ENCODE measurements at regions not wholly inside any gene's neighbourhood (a gene's known extent, or its start where the extent isn't known, plus 50 kb on each side); places are given as distances from the start of the nearest gene placed in this dataset.

DNA sequence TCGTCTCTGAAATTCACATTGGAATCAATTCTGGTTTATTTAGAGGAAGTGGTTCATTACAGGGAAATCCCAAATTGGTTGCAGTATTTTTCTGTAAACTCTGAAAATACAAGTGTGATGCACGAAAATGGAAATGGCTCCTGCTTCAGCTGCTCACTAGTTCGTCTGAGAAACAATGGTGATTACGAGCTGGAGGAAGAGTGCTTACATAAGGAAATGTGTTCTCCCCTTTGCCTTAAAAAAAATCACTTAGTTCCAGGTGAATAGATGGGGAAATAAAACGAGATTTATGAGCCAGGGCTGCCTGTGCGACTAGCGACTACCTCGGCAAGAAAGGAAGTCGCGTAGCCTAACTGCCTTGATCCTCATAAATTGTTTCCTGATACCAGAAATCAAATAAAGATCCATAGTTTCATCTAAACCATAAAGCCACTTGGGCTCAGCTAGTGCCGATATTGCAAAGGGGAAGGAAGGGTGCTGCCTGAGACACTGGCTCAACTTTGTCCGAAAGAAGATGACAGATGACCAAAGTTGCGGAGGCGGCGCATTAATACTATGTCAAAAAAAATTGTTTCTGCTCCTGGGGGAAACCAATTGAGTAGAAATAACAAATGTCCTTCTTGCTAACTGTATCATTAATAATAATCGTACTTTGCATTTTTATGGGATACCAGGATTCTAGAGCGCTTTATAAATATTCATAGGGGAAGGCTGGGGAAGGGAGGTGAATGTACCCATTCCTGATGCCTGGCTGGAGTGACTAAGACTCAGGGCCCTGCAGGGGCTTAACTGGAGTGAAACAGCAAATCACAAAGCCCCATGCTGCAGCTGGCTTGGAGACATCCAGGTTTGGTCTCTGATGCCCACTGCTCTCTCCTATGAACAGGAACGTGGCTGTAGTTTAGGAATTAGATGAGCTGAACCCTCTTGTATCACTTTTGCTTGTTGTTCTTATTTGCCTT lies 185.7 kb downstream of the BLID start:
- Histone ChIP-seq H3K27me3 (no peaks in the 10 kb centered on the region), H3K9me3 (no peaks in the 10 kb centered on the region), H3K4me1 (peaks cover 30% of the 10 kb centered on the region), H3K36me3 (ENCODE audit: low read depth, missing control alignments) (no peaks in the 10 kb centered on the region), H3K27ac (peak overlapping the region; percentile 0 to 32), H3K4me3 (peak overlapping the region in 1 of 2 donors; percentile 29)
- 17 to 25% methylated on average over 18 of the region's 18 CpGs for WGBS, 2 donors
- intact Hi-C loops (cut with DNase I; ENCODE audit: low total_unique reads) = no loop called here
- TF ChIP-seq, protein P1, sequence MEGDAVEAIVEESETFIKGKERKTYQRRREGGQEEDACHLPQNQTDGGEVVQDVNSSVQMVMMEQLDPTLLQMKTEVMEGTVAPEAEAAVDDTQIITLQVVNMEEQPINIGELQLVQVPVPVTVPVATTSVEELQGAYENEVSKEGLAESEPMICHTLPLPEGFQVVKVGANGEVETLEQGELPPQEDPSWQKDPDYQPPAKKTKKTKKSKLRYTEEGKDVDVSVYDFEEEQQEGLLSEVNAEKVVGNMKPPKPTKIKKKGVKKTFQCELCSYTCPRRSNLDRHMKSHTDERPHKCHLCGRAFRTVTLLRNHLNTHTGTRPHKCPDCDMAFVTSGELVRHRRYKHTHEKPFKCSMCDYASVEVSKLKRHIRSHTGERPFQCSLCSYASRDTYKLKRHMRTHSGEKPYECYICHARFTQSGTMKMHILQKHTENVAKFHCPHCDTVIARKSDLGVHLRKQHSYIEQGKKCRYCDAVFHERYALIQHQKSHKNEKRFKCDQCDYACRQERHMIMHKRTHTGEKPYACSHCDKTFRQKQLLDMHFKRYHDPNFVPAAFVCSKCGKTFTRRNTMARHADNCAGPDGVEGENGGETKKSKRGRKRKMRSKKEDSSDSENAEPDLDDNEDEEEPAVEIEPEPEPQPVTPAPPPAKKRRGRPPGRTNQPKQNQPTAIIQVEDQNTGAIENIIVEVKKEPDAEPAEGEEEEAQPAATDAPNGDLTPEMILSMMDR (IDR thresholded peaks at IDR 0.05) = no peak
- no peak for TF ChIP-seq POLR2A (IDR thresholded peaks at IDR 0.05)
- no peak for DNase-seq

- DNase-seq = peak; percentile 48
- Histone ChIP-seq H3K4me1 (peaks cover 30% of the 10 kb centered on the region), H3K4me3 (peak overlapping the region in 1 of 2 donors; percentile 29), H3K27me3 (no peaks in the 10 kb centered on the region), H3K9me3 (no peaks in the 10 kb centered on the region), H3K36me3 (ENCODE audit: low read depth, missing control alignments) (no peaks in the 10 kb centered on the region), H3K27ac (peak overlapping the region; percentile 0 to 32)
- TF ChIP-seq POLR2A (IDR thresholded peaks at IDR 0.05) = no peak
- TF ChIP-seq, protein P1 (IDR thresholded peaks at IDR 0.05) = no peak
- intact Hi-C loops (cut with DNase I; ENCODE audit: low total_unique reads) = no loop called here
- 3% methylated on average over 11 of the region's 11 CpGs for WGBS, 2 donors
Observed at GRCh38 chr11:121929581-121929980, 186.4 kb downstream of the BLID start.

DNA sequence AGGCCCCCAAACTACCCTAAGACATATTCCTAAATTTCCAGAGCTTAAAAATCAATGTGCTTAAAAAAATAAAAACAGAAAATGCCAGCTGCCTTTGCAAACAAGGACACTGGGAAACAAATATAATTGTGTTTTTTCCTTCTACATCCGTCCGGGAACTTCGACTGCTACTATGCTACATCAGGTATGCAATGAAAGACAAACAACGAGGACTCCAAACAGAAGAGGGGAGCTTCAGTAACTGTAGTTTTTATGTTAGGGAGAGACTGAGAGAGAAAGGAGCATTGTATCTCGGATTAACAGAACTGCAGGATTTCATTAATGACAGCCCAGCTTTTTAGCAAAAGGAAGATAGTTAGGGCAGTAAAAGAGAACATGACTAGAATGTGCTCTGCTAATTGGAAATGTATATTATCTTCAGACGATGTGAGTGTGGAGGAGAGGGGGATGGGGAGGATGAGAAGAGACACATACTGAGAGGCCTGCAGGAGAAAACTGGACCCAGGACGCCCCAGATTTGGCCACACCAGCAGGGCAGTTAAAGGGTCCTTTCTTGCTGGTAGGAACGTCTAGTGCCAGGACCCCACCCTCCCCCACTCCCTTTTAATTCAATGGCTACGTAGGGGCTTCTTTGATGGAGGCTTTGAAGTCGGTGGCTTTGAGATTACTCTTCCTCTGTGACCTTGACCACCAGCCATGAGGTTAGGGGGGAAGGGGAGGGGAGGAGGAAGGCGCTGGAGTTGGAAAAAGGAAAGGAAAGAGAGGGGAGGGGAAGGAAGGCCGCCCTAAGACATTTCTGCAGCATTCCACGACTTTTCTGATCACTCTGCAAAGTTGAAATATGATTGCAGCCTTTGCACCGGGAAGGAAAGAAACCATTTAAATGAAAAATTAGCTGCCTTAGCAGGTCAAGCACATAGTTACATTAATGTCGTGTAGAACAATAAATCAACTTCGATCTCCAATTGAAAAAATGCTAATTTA lies 187.1 kb downstream of the BLID start:
- Histone ChIP-seq H3K4me3 (peak overlapping the region in 1 of 2 donors; percentile 29), H3K27me3 (no peaks in the 10 kb centered on the region), H3K9me3 (no peaks in the 10 kb centered on the region), H3K36me3 (ENCODE audit: low read depth, missing control alignments) (no peaks in the 10 kb centered on the region), H3K4me1 (peaks cover 30% of the 10 kb centered on the region), H3K27ac (peak overlapping the region; percentile 0 to 32)
- WGBS, 2 donors = 14 to 16% methylated on average over 16 of the region's 16 CpGs
- TF ChIP-seq POLR2A (IDR thresholded peaks at IDR 0.05) = no peak
- TF ChIP-seq, protein P1 (IDR thresholded peaks at IDR 0.05) = no peak
- intact Hi-C loops (cut with DNase I; ENCODE audit: low total_unique reads) = no loop called here
- no peak for DNase-seq

GRCh38 chr11:121927789-121928188 lies 188.2 kb downstream of the BLID start:
- 80 to 87% methylated on average over 4 to 6 of the region's 6 CpGs for WGBS, 2 donors
- Histone ChIP-seq H3K27me3 (no peaks in the 10 kb centered on the region), H3K27ac (no peak overlapping the region), H3K9me3 (no peaks in the 10 kb centered on the region), H3K4me3 (no peak overlapping the region), H3K4me1 (peaks cover 30% of the 10 kb centered on the region), H3K36me3 (ENCODE audit: low read depth, missing control alignments) (no peaks in the 10 kb centered on the region)
- TF ChIP-seq, protein P1 (IDR thresholded peaks at IDR 0.05) = no peak
- TF ChIP-seq POLR2A (IDR thresholded peaks at IDR 0.05) = no peak
- DNase-seq = no peak
- intact Hi-C loops (cut with DNase I; ENCODE audit: low total_unique reads) = no loop called here

Data from testis (tissue), 2 donors.